Gastrocnemius medialis (tissue), 4 donors: ENCODE measurements at regions not wholly inside any gene's neighbourhood (a gene's known extent, or its start where the extent isn't known, plus 50 kb on each side); places are given as distances from the start of the nearest gene placed in this dataset.

Experiments
- POLR2A ChIP-seq, 2 donors: fragments of 450-650 bp; IDR thresholded peaks; one replicate each; pipeline ENCODE4 v1.6.1; 2017; ENCODE audit warnings: antibody characterized with exemption in 2 of 2, mild to moderate bottlenecking in 2 of 2, moderate library complexity in 2 of 2
- TF ChIP-seq, protein P1 (sequence below), 5 experiments: fragments of 450-650 bp in 3 of 5; fragments of 200-600 bp in 2 of 5; sonication (generic) in 2 of 5; IDR thresholded peaks in 4 of 5; conservative IDR thresholded peaks in 1 of 5; 1 replicate in 4 of 5; 2 replicates in 1 of 5; pipeline ENCODE4 v1.5.1; 2016 to 2019; ENCODE audit warnings: antibody characterized with exemption in 5 of 5, mild to moderate bottlenecking in 3 of 5, moderate library complexity in 3 of 5

DNA sequence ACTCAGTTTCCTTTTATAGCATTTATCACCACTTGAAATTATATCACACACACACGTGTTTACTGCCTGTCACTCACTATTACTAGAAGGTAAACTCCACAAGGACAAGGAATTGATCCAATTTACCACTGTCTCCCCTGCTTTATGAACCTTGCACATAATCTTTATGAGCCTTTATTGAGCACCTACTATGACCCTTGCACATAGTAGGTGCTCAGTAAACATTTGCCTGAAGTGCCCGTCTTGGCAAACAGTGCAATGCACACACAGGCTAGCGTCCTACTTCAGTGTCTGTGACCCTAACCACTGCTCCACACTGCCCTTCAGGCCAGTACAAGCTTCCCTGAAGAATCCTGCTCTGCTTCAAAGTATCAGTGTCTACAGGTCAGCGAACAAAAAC lies 237.7 kb upstream of the TMC3 start:
- TF ChIP-seq, protein P1, sequence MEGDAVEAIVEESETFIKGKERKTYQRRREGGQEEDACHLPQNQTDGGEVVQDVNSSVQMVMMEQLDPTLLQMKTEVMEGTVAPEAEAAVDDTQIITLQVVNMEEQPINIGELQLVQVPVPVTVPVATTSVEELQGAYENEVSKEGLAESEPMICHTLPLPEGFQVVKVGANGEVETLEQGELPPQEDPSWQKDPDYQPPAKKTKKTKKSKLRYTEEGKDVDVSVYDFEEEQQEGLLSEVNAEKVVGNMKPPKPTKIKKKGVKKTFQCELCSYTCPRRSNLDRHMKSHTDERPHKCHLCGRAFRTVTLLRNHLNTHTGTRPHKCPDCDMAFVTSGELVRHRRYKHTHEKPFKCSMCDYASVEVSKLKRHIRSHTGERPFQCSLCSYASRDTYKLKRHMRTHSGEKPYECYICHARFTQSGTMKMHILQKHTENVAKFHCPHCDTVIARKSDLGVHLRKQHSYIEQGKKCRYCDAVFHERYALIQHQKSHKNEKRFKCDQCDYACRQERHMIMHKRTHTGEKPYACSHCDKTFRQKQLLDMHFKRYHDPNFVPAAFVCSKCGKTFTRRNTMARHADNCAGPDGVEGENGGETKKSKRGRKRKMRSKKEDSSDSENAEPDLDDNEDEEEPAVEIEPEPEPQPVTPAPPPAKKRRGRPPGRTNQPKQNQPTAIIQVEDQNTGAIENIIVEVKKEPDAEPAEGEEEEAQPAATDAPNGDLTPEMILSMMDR (IDR thresholded peaks at IDR 0.05 in 4 of 5, conservative IDR thresholded peaks at IDR 0.05 in 1 of 5) = no peak
- TF ChIP-seq POLR2A (IDR thresholded peaks at IDR 0.05) = no peak
